Caco-2 (cell line): ENCODE measurements at regions not wholly inside any gene's neighbourhood (a gene's known extent, or its start where the extent isn't known, plus 50 kb on each side); places are given as distances from the start of the nearest gene placed in this dataset.

Experiments
- BruUV-seq: library from RNA; stranded (reverse); fragments of 400-500 nt; replicated peaks from 2 replicates; lab custom pipeline; 2021; lab: Mats Ljungman, UMichigan
- CTCF ChIA-PET: fragments of 300-600 bp; sonication (Branson Sonifier 250); formaldehyde crosslinking; loops from one replicate; lab custom pipeline; 2022; ENCODE audit warnings: antibody characterized with exemption; lab: Charles Lee
- POLR2A ChIA-PET: fragments of 300-600 bp; sonication (Branson Sonifier 250); formaldehyde crosslinking; loops from one replicate; lab custom pipeline; 2022; ENCODE audit warnings: antibody characterized with exemption; lab: Charles Lee
- DNase-seq, 2 experiments: peaks; one replicate each; pipeline versions ENCODE4 v3.0.0 to v3.0.0-alpha.2; 2020 to 2022
- H3K27me3 ChIP-seq: replicated peaks from 2 replicates; pipeline ENCODE4 v1.6.0; 2011; ENCODE audit warnings: low read length; ENCODE audit not compliant: control insufficient read depth, insufficient read depth
- H3K36me3 ChIP-seq: 2 replicates; pipeline ENCODE4 v1.5.1; 2011; ENCODE audit warnings: low read length; ENCODE audit not compliant: control insufficient read depth, insufficient read depth
- H3K4me1 ChIP-seq: fragments of 250-450 bp; sonication (Bioruptor Pico); 2 replicates; pipeline ENCODE4 v1.5.1; 2020; ENCODE audit warnings: mild to moderate bottlenecking
- H3K4me3 ChIP-seq: 2 replicates; pipeline ENCODE4 v1.5.1; 2011; ENCODE audit warnings: low read depth, mild to moderate bottlenecking, control low read depth, low read length
- H3K9me3 ChIP-seq: fragments of 250-450 bp; sonication (Bioruptor Pico); 2 replicates; pipeline ENCODE4 v1.5.1; 2020; ENCODE audit warnings: mild to moderate bottlenecking, moderate library complexity
- H3K27ac Mint-ChIP-seq: one replicate; pipeline ENCODE4 v1.8.0; 2022; ENCODE audit warnings: mixed read lengths; ENCODE audit not compliant: unreplicated experiment
- H3K27me3 Mint-ChIP-seq: one replicate; pipeline ENCODE4 v1.8.0; 2022; ENCODE audit warnings: mixed read lengths; ENCODE audit not compliant: insufficient read depth, unreplicated experiment
- H3K36me3 Mint-ChIP-seq: one replicate; pipeline ENCODE4 v1.8.0; 2022; ENCODE audit warnings: mild to moderate bottlenecking, mixed read lengths; ENCODE audit not compliant: insufficient read depth, unreplicated experiment
- H3K4me1 Mint-ChIP-seq: one replicate; pipeline ENCODE4 v1.8.0; 2022; ENCODE audit warnings: low read depth, mixed read lengths; ENCODE audit not compliant: unreplicated experiment
- H3K4me3 Mint-ChIP-seq: one replicate; pipeline ENCODE4 v1.8.0; 2022; ENCODE audit warnings: mild to moderate bottlenecking, moderate library complexity, mixed read lengths; ENCODE audit not compliant: unreplicated experiment
- H3K9me3 Mint-ChIP-seq: one replicate; pipeline ENCODE4 v1.8.0; 2022; ENCODE audit warnings: mixed read lengths; ENCODE audit not compliant: unreplicated experiment
- CTCF ChIP-seq, 2 experiments: fragments of 200-600 bp in 1 of 2; IDR thresholded peaks; 1 replicate in 1 of 2; 2 replicates in 1 of 2; pipeline versions ENCODE4 v1.5.1 to v1.8.0; 2011 to 2022; ENCODE audit warnings: antibody characterized with exemption in 1 of 2, control low read depth in 1 of 2, inconsistent platforms in 1 of 2, low read depth in 1 of 2, low read length in 1 of 2, mild to moderate bottlenecking in 1 of 2, moderate library complexity in 1 of 2; ENCODE audit not compliant: insufficient read depth in 1 of 2, severe bottlenecking in 1 of 2, unreplicated experiment in 1 of 2
- intact Hi-C: fragments of 100-400 bp; cut with micrococcal nuclease; formaldehyde crosslinking; loops from one replicate; pipeline ENCODE4 v1.10.0; 2022; ENCODE audit not compliant: unreplicated experiment

GRCh38 chr5:12177851-12178250 is 273.6 kb upstream of the CTNND2 start:
- POLR2A ChIA-PET, result no interaction called here
- Histone ChIP-seq H3K36me3 (no peaks in the 10 kb centered on the region), H3K9me3 (no peaks in the 10 kb centered on the region), H3K27me3 (no peaks in the 10 kb centered on the region), H3K4me3 (no peak overlapping the region), H3K4me1 (no peaks in the 10 kb centered on the region)
- no peaks in the 10 kb centered on the region for H3K27me3 Mint-ChIP-seq
- no peak for DNase-seq
- TF ChIP-seq CTCF (IDR thresholded peaks at IDR 0.05; ENCODE audit: insufficient read depth in 1 of 2, low read depth in 1 of 2, low read length in 1 of 2, severe bottlenecking in 1 of 2, unreplicated experiment in 1 of 2), result no peak
- CTCF ChIA-PET, result no interaction called here
- H3K4me3 Mint-ChIP-seq, result no peak overlapping the region
- no peaks in the 10 kb centered on the region for H3K4me1 Mint-ChIP-seq
- intact Hi-C loops, result no loop called here
- no peak overlapping the region for H3K27ac Mint-ChIP-seq
- BruUV-seq, result no TSS peak
- H3K9me3 Mint-ChIP-seq, result no peaks in the 10 kb centered on the region
- H3K36me3 Mint-ChIP-seq, result no peaks in the 10 kb centered on the region

GRCh38 chr5:12177225-12177624 is 273.0 kb upstream of the CTNND2 start:
- no peak overlapping the region for H3K27ac Mint-ChIP-seq

GRCh38 chr5:12175914-12176585 is 271.8 kb upstream of the CTNND2 start:
- no TSS peak for BruUV-seq
- CTCF ChIA-PET, result no interaction called here
- Histone ChIP-seq H3K27me3 (no peaks in the 10 kb centered on the region), H3K9me3 (no peaks in the 10 kb centered on the region), H3K4me1 (no peaks in the 10 kb centered on the region), H3K4me3 (no peak overlapping the region), H3K36me3 (no peaks in the 10 kb centered on the region)
- H3K27me3 Mint-ChIP-seq, result no peaks in the 10 kb centered on the region
- no peak overlapping the region for H3K4me3 Mint-ChIP-seq
- TF ChIP-seq CTCF (IDR thresholded peaks at IDR 0.05; ENCODE audit: insufficient read depth in 1 of 2, low read depth in 1 of 2, low read length in 1 of 2, severe bottlenecking in 1 of 2, unreplicated experiment in 1 of 2), result no peak
- POLR2A ChIA-PET, result no interaction called here
- no peak for DNase-seq
- no peaks in the 10 kb centered on the region for H3K36me3 Mint-ChIP-seq
- no peaks in the 10 kb centered on the region for H3K9me3 Mint-ChIP-seq
- intact Hi-C loops, result no loop called here
- H3K4me1 Mint-ChIP-seq, result no peaks in the 10 kb centered on the region
- H3K27ac Mint-ChIP-seq, result no peak overlapping the region

More at GRCh38 chr5:12177225-12177624, 273.0 kb upstream of the CTNND2 start:
- Histone ChIP-seq H3K4me3 (no peak overlapping the region), H3K4me1 (no peaks in the 10 kb centered on the region), H3K27me3 (no peaks in the 10 kb centered on the region), H3K36me3 (no peaks in the 10 kb centered on the region), H3K9me3 (no peaks in the 10 kb centered on the region)
- intact Hi-C loops, result no loop called here
- Mint-ChIP-seq H3K27me3 (no peaks in the 10 kb centered on the region), H3K36me3 (no peaks in the 10 kb centered on the region), H3K4me3 (no peak overlapping the region), H3K4me1 (no peaks in the 10 kb centered on the region), H3K9me3 (no peaks in the 10 kb centered on the region)
- CTCF ChIA-PET, result no interaction called here
- no TSS peak for BruUV-seq
- no peak for DNase-seq
- POLR2A ChIA-PET, result no interaction called here
- no peak for TF ChIP-seq CTCF (IDR thresholded peaks at IDR 0.05; ENCODE audit: insufficient read depth in 1 of 2, low read depth in 1 of 2, low read length in 1 of 2, severe bottlenecking in 1 of 2, unreplicated experiment in 1 of 2)
